HG03280 (cell line): ENCODE measurements at regions not wholly inside any gene's neighbourhood (a gene's known extent, or its start where the extent isn't known, plus 50 kb on each side); places are given as distances from the start of the nearest gene placed in this dataset.

ENCODE experiments used
- ATAC-seq: cut with Tn5 transposase; IDR thresholded peaks from one replicate; pipeline ENCODE4 v1.9.1; 2021; ENCODE audit warnings: mild to moderate bottlenecking, moderate library complexity; ENCODE audit not compliant: unreplicated experiment

- no peak for ATAC-seq
Observed at GRCh38 chr1:222306011-222306410, 241.9 kb downstream of the HHIPL2 start.

DNA sequence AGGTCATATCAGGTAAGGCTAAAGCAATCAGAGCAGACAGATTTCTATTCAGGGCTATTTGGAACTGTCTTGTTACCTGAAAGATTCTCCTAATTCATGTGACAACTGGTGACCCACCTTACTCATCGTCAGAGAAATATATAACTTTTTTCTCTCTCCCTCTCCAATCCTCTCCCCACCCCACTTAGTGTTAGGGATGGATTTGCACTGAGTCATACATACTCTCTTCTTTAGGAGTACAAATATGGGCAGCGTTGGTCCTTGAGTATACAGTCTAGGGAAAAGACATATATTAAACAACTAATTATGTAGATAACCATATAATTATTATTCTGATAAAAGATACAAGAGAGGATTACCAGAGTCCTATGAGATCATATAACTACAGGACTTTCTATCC lies 246.3 kb downstream of the HHIPL2 start:
- no peak for ATAC-seq

DNA sequence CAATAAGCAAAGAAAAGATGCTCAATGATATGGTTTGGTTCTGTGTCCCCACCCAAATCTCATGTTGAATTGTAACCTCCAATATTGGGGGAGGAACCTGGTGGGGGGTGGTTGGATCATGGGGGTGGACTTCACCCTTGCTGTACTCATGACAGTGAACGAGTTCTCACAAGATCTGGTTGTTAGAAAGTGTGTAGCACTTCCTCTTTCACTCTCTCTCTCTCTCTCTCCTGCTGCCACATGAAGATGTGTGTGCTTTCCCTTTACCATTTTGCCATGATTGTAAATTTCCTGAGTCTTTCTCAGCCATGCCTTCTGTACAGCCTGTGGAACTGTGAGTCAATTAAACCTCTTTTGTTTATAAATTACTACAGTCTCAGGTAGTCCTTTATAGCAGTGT lies 248.4 kb downstream of the HHIPL2 start:
- ATAC-seq, result no peak

DNA sequence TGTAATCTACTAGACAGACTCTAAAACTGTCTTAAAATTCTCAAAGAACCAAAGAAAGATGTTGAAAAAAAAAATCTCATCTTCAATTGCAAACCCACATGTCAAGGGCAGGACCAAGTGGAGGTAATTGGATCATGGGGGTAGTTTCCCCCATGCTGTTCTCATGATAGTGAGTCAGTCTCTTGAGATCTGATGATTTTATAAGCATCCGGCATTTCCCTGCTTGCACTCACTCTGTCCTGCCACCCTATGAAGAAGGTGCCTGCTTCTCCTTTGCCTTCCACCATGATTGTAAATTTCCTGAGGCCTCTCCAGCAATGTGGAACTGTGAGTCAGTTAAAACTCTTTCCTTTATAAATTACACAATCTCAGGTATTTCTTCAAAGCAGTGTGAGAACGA lies 257.0 kb downstream of the HHIPL2 start:
- ATAC-seq, result no peak

GRCh38 chr1:222288053-222288452 lies 259.9 kb downstream of the HHIPL2 start:
- no peak for ATAC-seq

DNA sequence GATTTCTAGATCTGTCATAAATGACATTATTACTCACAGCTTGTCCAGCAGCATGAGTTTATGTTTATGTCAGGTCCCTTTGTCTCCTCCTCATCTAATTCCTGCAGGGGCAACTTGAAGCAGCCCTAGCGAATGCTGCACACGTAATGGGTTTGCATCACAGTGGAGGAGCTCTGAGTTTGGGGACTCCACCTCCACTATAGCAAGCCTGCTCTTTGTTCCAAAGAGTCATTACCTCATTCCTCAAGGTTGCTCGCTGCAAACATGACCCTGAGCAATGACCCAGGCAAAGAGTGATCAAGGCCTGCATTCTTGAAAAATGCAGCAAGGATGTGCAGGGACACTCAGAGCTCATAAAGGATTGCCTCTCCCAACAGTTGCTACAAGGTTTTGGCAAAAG lies 261.9 kb downstream of the HHIPL2 start:
- ATAC-seq, result no peak

DNA sequence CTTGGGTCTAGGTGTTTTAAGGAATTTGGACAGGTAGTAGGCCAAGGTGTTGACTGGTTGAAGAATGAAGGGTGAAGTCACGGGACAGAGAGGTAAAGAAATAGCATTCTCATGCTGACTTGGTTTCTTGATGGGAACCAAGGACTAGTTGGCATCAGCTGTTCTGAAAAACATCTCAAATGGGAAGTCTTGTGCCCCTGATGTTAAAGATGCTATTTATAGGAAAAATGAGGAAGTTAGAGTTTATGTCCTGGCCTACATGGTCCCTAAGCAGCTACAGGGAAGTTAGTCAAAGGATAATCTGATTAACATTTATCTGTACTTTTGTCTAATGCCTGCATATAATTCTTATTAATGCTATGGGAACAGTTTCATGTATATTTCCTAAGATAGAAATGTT lies 262.4 kb downstream of the HHIPL2 start:
- ATAC-seq, result no peak

DNA sequence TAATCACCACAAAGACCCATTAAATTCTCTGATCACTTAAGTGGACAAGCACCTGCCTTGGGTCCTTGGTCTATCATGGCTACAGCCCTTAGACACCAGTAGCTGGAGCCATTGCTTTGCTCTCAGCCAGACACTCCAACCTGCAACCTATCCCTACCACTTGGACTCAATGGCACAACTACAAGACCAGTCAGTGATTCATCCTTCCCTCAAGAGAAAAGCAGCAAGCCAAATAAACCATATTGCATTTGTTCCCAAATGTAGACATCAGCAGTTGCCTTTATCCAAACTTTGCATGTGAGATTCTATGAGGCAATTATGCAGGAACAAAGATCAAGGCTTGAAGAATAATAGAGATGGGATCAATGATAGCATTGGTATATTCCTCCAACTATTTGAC lies 263.4 kb downstream of the HHIPL2 start:
- no peak for ATAC-seq

GRCh38 chr1:222283147-222283768 lies 264.6 kb downstream of the HHIPL2 start:
- ATAC-seq, result no peak

DNA sequence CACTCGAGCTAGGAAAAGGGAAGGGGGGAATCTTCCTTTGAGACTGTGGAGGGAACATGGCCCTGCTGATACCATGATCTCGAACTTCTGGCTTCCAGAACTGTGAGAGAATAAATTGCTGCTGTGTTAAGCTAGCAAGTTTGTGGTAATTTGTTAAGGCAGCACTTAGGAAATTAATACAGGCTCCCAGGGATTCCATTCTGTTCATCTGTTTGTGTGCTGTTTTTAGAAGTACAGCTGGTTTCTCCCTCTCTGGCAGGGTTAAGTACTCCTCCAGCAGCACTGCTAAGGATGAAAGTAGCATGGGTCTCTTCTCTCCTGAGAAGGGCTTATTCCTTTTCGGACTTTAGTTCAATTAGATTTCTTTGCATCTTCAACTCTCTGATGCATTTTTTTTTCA lies 268.3 kb downstream of the HHIPL2 start:
- no peak for ATAC-seq

GRCh38 chr1:222278501-222278900 lies 269.4 kb downstream of the HHIPL2 start:
- ATAC-seq, result no peak

DNA sequence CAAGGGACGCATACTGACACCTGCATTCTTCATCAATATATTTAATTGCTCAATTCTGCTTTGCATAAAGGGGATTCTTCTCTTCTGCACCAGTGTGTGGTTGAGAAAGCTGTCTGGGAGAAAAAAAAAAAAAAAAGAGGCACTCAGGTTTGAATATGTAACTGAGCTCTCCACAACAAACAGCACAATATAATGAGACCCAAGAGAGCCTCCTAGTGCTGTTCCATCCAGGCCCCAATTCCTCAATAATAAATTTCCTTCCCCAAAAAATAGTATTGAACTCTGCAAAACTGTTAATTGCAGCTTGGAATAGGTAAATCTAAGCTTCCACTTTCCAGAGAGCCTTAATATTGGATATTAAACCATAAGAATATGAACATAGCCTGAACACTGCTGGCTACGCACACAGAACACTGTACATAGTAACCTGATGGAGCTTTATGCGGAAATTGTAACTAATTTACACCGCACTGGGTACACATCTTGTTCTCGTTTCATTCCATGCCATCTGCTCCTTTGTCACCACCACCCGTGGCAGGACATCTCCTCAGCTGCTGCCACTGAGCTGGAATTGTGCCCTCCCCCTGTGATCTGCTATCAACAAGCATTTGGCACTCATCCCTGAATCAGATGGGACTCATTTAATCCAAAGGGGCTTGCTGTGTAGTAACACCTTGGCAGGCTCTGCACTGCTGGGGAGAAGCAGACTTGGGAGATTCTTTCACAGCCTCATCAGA lies 272.0 kb downstream of the HHIPL2 start:
- ATAC-seq, result no peak

DNA sequence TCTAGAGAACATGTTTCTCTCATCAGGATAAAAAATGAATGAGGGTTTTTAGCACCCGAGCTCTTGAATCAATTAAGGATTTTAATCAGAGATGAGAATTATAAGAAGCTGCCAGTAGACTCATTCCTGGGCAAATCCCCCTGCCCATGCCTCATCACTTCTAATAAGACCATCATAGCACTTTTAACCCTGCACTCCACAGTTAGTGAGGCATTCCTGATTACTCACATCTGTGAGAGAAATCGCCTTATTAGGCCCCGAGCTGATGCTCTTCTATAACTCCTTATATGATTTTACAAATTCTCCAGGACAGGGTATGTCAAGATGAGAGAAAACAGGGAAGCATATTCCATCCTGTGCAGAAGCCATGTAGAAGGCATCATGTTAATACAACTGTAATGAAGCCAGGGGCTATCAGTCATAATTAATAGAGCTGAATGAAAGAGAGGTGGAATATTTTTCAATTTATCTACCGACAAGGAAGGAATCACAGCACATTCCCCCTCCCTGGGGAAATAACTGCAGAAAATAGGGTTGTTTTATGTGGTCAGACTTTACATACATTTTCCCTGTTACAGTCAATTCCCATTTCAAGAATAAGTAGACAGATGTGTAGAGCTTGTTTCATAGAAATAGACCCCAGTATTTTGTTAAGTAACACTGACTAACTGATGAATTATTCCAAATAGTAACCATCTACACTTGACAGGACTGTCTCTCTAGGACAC lies 272.7 kb downstream of the HHIPL2 start:
- no peak for ATAC-seq

GRCh38 chr1:222266223-222267196 lies 281.4 kb downstream of the HHIPL2 start:
- no peak for ATAC-seq

DNA sequence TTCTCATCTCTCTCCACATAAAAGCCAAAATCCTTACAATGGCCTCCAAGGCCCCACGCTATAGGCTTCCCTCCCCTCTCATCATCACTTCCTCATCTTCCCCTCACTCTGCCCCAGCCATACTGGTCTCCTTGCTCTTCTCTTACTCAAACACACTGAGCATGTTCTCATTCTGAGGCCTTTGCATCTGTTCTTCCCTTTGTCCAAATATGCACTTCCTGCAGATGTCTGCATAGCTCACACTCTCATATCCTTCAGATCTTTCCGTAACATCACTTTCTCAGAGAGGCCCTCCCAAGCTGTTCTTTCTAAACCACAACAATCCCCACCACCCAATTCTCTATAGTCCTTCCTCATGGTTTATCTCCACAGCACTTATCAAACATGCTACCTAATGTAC lies 284.1 kb downstream of the HHIPL2 start:
- no peak for ATAC-seq

GRCh38 chr1:222257027-222257426 lies 290.9 kb downstream of the HHIPL2 start:
- ATAC-seq, result no peak

DNA sequence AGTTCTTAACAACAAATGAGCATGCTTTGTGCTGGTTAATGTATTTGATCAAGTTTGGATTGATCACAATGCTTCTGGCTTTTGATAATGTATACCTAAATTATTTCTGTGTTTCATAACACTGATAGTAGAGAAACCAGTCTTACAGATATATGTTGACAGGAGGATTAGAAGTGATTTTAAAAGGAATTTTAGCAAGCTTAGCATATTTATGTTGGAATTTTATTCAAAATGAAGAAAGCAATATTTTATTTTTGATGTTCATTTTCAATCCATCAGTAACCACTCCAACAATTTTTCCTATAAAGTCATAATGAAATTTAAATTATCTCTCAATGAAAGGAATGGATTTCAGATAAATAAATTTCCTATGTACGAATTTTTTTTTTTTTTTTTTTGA lies 291.8 kb downstream of the HHIPL2 start:
- no peak for ATAC-seq

- ATAC-seq, result no peak
Observed at GRCh38 chr1:222252788-222253187, 295.1 kb downstream of the HHIPL2 start.

GRCh38 chr1:222251847-222252246 lies 296.1 kb downstream of the HHIPL2 start:
- no peak for ATAC-seq

GRCh38 chr1:222250376-222250775 lies 297.5 kb downstream of the HHIPL2 start:
- no peak for ATAC-seq

GRCh38 chr1:222247811-222248310 lies 300.0 kb downstream of the HHIPL2 start:
- no peak for ATAC-seq
